ENCODE measurements at regions not wholly inside any gene's neighbourhood (a gene's known extent, or its start where the extent isn't known, plus 50 kb on each side); places are given as distances from the start of the nearest gene placed in this dataset.

DNA sequence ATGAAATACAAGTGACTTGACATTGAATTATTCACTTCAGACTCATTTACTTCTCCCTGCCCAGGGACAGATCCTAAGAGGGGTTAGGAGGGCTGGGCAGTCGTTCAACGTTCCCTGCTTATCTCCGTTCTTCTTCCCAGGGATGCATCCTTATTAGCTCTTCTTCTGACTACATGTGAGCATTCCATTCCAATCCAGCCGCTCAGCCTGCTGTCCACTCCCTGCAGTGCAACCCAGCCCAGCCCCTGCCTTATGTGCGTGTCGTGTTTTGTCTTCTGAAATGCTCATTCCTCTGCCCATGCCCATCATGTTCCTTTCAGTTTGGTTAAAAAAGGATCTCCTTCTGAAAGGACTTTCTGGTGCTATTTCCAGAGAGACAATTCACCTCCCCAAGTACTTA is 64.7 kb upstream of the PALM2AKAP2 start (continued):
- no peak for TF ChIP-seq SPI1 (IDR thresholded peaks at IDR 0.05; ENCODE audit: borderline replicate concordance, low read depth, low read length)

DNA sequence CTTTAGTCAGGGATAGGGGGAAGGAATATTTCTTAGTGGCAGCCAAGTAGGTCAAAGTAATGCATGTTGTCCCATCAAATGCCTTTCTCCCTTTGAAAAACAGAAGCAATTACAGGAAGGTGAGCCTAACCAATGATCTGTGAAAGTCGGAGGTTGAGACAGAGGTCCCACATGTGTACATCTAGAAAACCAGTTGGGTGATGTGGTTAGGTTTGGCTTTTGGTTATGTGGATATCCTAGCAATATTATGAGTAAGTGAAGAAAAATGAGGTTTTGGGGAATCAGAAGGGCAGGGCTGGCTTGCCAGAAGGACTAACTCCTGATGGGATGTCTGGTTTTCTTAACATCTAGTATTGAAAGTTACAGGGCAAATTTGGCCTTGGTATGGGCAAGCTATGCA is 63.4 kb upstream of the PALM2AKAP2 start:
- 0% methylated on average over 1 of the region's 1 CpG for WGBS (ENCODE audit: insufficient coverage, low coverage, missing lambda C conversion rate)
- ATAC-seq: no peak
- ChIA-PET CTCF (ENCODE audit: low intra/inter-chr PET ratio) (no interaction called here), POLR2A (no interaction called here)
- H3K36me3 ChIP-seq (ENCODE audit: control insufficient read depth, insufficient read depth, low read length): no peaks in the 10 kb centered on the region
- BruUV-seq (replicated peaks): no TSS peak
- no peaks in the 10 kb centered on the region for H3K9me3 ChIP-seq (replicated peaks; ENCODE audit: control insufficient read depth, insufficient read depth, low read depth, low read length)
- intact Hi-C loops (cut with micrococcal nuclease): no loop called here
- no peak overlapping the region for H2AFZ ChIP-seq (ENCODE audit: low read depth, low read length)
- no peaks in the 10 kb centered on the region for H4K20me1 ChIP-seq (replicated peaks; ENCODE audit: control insufficient read depth, insufficient read depth, low read length)
- H3K9ac ChIP-seq (ENCODE audit: insufficient read depth in 1 of 2, low read depth in 2 of 2, low read length in 2 of 2): no peak overlapping the region
- H3K27ac ChIP-seq (ENCODE audit: extremely low read depth, low read depth, low read length): no peak overlapping the region
- no peaks in the 10 kb centered on the region for H3K4me1 ChIP-seq (replicated peaks in 1 of 2; ENCODE audit: control insufficient read depth in 2 of 2, insufficient read depth in 2 of 2, low read length in 2 of 2)
- no peak overlapping the region for H3K4me2 ChIP-seq (ENCODE audit: insufficient read depth, low read length)
- no peak for DNase-seq (ENCODE audit: extremely low read depth in 1 of 4, low spot score in 3 of 4)
- H3K4me3 ChIP-seq: no peak overlapping the region
- no peaks in the 10 kb centered on the region for H3K27me3 ChIP-seq (ENCODE audit: control insufficient read depth in 2 of 2, insufficient read depth in 2 of 2, low read length in 2 of 2)
- no peaks in the 10 kb centered on the region for H3K9me1 ChIP-seq (ENCODE audit: control insufficient read depth, insufficient read depth, low read length)
- in situ Hi-C loops (cut with MboI): no loop called here
- FAIRE-seq: no peak
- TF ChIP-seq STAG1 (CRISPR knock-in tag; IDR thresholded peaks at IDR 0.05; ENCODE audit: borderline replicate concordance) (no peak), RBM14 (IDR thresholded peaks at IDR 0.05; ENCODE audit: borderline replicate concordance, insufficient read depth, low read depth, low read length) (no peak), ZNF699 (CRISPR knock-in tag; IDR thresholded peaks at IDR 0.05; ENCODE audit: insufficient replicate concordance) (no peak), EGR1 (conservative IDR thresholded peaks at IDR 0.05) (no peak), HDAC2 (IDR thresholded peaks at IDR 0.05) (no peak), ZNF830 (CRISPR knock-in tag; IDR thresholded peaks at IDR 0.05) (no peak)
- TF ChIP-seq, protein P1, sequence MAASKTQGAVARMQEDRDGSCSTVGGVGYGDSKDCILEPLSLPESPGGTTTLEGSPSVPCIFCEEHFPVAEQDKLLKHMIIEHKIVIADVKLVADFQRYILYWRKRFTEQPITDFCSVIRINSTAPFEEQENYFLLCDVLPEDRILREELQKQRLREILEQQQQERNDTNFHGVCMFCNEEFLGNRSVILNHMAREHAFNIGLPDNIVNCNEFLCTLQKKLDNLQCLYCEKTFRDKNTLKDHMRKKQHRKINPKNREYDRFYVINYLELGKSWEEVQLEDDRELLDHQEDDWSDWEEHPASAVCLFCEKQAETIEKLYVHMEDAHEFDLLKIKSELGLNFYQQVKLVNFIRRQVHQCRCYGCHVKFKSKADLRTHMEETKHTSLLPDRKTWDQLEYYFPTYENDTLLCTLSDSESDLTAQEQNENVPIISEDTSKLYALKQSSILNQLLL (CRISPR knock-in tag; IDR thresholded peaks at IDR 0.05; ENCODE audit: borderline replicate concordance): no peak
- TF ChIP-seq, protein P2, sequence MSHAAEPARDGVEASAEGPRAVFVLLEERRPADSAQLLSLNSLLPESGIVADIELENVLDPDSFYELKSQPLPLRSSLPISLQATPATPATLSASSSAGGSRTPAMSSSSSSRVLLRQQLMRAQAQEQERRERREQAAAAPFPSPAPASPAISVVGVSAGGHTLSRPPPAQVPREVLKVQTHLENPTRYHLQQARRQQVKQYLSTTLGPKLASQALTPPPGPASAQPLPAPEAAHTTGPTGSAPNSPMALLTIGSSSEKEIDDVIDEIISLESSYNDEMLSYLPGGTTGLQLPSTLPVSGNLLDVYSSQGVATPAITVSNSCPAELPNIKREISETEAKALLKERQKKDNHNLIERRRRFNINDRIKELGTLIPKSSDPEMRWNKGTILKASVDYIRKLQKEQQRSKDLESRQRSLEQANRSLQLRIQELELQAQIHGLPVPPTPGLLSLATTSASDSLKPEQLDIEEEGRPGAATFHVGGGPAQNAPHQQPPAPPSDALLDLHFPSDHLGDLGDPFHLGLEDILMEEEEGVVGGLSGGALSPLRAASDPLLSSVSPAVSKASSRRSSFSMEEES (CRISPR knock-in tag; IDR thresholded peaks at IDR 0.05): no peak
- TF ChIP-seq, protein P3, sequence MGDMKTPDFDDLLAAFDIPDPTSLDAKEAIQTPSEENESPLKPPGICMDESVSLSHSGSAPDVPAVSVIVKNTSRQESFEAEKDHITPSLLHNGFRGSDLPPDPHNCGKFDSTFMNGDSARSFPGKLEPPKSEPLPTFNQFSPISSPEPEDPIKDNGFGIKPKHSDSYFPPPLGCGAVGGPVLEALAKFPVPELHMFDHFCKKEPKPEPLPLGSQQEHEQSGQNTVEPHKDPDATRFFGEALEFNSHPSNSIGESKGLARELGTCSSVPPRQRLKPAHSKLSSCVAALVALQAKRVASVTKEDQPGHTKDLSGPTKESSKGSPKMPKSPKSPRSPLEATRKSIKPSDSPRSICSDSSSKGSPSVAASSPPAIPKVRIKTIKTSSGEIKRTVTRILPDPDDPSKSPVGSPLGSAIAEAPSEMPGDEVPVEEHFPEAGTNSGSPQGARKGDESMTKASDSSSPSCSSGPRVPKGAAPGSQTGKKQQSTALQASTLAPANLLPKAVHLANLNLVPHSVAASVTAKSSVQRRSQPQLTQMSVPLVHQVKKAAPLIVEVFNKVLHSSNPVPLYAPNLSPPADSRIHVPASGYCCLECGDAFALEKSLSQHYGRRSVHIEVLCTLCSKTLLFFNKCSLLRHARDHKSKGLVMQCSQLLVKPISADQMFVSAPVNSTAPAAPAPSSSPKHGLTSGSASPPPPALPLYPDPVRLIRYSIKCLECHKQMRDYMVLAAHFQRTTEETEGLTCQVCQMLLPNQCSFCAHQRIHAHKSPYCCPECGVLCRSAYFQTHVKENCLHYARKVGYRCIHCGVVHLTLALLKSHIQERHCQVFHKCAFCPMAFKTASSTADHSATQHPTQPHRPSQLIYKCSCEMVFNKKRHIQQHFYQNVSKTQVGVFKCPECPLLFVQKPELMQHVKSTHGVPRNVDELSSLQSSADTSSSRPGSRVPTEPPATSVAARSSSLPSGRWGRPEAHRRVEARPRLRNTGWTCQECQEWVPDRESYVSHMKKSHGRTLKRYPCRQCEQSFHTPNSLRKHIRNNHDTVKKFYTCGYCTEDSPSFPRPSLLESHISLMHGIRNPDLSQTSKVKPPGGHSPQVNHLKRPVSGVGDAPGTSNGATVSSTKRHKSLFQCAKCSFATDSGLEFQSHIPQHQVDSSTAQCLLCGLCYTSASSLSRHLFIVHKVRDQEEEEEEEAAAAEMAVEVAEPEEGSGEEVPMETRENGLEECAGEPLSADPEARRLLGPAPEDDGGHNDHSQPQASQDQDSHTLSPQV (IDR thresholded peaks at IDR 0.05): no peak
- no peaks in the 10 kb centered on the region for H3K79me2 ChIP-seq (ENCODE audit: control insufficient read depth, insufficient read depth, low read length)
